HEK293 (cell line): ENCODE measurements at regions not wholly inside any gene's neighbourhood (a gene's known extent, or its start where the extent isn't known, plus 50 kb on each side); places are given as distances from the start of the nearest gene placed in this dataset.

ENCODE experiments used
- CTCF ChIP-seq: fragments of 450-650 bp; formaldehyde crosslinking; IDR thresholded peaks from 2 replicates; pipeline ENCODE4 v1.5.1; 2016; ENCODE audit warnings: missing biosample characterization, missing genetic modification characterization
- REPIN1 ChIP-seq: fragments of 450-650 bp; formaldehyde crosslinking; IDR thresholded peaks from 2 replicates; pipeline ENCODE4 v1.5.1; 2017; ENCODE audit warnings: missing biosample characterization, missing genetic modification characterization, low read depth
- ZNF239 ChIP-seq: fragments of 450-650 bp; formaldehyde crosslinking; IDR thresholded peaks from 2 replicates; pipeline ENCODE4 v1.5.1; 2016; ENCODE audit warnings: missing biosample characterization, missing genetic modification characterization

- TF ChIP-seq REPIN1 (tag by site-specific recombination) = no peak
- TF ChIP-seq CTCF = no peak
- TF ChIP-seq ZNF239 = no peak
These were observed 273.2 kb downstream of the SYK start for GRCh38 chr9:91074866-91075265.
